HCT116 (cell line): ENCODE measurements at regions not wholly inside any gene's neighbourhood (a gene's known extent, or its start where the extent isn't known, plus 50 kb on each side); places are given as distances from the start of the nearest gene placed in this dataset.

Source experiments
- EGR1 ChIP-seq: IDR thresholded peaks from 2 replicates; pipeline ENCODE4 v1.6.1; 2012; ENCODE audit warnings: low read depth
- ELF1 ChIP-seq: IDR thresholded peaks from 2 replicates; pipeline ENCODE4 v1.6.1; 2012; ENCODE audit warnings: low read depth, borderline replicate concordance
- EZH2 ChIP-seq: fragments of 200-600 bp; sonication (generic); IDR thresholded peaks from 2 replicates; pipeline ENCODE4 v1.6.1; 2017; ENCODE audit warnings: antibody characterized with exemption, mixed run types
- POLR2A ChIP-seq: IDR thresholded peaks from 2 replicates; pipeline ENCODE4 v1.7.0; 2011; ENCODE audit warnings: borderline replicate concordance; ENCODE audit not compliant: insufficient read depth, insufficient read length; ENCODE audit errors: extremely low read depth
- ZNF274 ChIP-seq: fragments of 200-500 bp; sonication (Bioruptor generic); IDR thresholded peaks from 2 replicates; pipeline ENCODE4 v1.6.1; 2014; ENCODE audit warnings: mild to moderate bottlenecking, low read depth, low read length, inconsistent platforms
- TF ChIP-seq, protein P1 (sequence below): IDR thresholded peaks from 2 replicates; pipeline ENCODE4 v1.6.1; 2012
- TF ChIP-seq, protein P2 (sequence below), 3 experiments: fragments of 200-600 bp in 1 of 3; sonication (generic) in 1 of 3; IDR thresholded peaks in 2 of 3; conservative IDR thresholded peaks in 1 of 3; 2 replicates each; pipeline ENCODE4 v1.5.1; 2012 to 2017; ENCODE audit warnings: low read depth in 2 of 3, low read length in 2 of 3, antibody characterized with exemption in 1 of 3, borderline replicate concordance in 1 of 3, control low read depth in 1 of 3, mild to moderate bottlenecking in 1 of 3, mixed read lengths in 1 of 3, mixed run types in 1 of 3, moderate library complexity in 1 of 3; ENCODE audit not compliant: insufficient read depth in 1 of 3

DNA sequence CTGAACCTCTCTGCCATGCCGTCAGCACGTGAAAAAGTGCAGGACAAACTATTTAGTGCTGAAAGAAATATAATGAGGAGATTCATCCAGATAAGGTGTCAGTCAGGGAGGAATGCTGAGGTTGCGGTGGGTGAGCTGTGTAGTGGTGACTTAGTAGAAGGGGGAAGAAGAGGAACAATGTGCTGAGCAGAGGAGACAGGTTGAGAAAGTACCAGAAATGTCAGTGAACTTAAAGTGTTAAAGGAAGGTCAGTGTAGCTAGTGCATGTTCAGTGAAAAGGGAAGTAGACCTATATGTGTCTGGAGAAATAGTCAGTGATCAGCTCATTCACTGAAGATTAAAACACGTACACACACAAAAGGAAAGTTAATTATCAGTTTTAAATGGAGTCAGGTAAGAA, 237.6 kb upstream of the CCDC179 start:
- TF ChIP-seq, protein P1, sequence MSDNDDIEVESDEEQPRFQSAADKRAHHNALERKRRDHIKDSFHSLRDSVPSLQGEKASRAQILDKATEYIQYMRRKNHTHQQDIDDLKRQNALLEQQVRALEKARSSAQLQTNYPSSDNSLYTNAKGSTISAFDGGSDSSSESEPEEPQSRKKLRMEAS: no peak
- TF ChIP-seq EZH2 (no peak), EGR1 (no peak), ELF1 (no peak), POLR2A (no peak), ZNF274 (no peak)
- TF ChIP-seq, protein P2, sequence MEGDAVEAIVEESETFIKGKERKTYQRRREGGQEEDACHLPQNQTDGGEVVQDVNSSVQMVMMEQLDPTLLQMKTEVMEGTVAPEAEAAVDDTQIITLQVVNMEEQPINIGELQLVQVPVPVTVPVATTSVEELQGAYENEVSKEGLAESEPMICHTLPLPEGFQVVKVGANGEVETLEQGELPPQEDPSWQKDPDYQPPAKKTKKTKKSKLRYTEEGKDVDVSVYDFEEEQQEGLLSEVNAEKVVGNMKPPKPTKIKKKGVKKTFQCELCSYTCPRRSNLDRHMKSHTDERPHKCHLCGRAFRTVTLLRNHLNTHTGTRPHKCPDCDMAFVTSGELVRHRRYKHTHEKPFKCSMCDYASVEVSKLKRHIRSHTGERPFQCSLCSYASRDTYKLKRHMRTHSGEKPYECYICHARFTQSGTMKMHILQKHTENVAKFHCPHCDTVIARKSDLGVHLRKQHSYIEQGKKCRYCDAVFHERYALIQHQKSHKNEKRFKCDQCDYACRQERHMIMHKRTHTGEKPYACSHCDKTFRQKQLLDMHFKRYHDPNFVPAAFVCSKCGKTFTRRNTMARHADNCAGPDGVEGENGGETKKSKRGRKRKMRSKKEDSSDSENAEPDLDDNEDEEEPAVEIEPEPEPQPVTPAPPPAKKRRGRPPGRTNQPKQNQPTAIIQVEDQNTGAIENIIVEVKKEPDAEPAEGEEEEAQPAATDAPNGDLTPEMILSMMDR (IDR thresholded peaks at IDR 0.05 in 2 of 3, conservative IDR thresholded peaks at IDR 0.05 in 1 of 3; ENCODE audit: borderline replicate concordance in 1 of 3, insufficient read depth in 1 of 3, low read depth in 2 of 3, low read length in 2 of 3): no peak
